Activated naive CD8-positive, alpha-beta T cell treated with anti-CD3 and anti-CD28 coated beads, Interleukin-2, amount 50 U/mL, for 16 hours (primary cell): ENCODE measurements at regions not wholly inside any gene's neighbourhood (a gene's known extent, or its start where the extent isn't known, plus 50 kb on each side); places are given as distances from the start of the nearest gene placed in this dataset.

ENCODE experiments used
- DNase-seq: peaks from one replicate; pipeline ENCODE4 v3.0.0-alpha.2; 2020; ENCODE audit warnings: low read depth, low spot score

GRCh38 chr14:36083317-36083716 lies 93.2 kb downstream of the PTCSC3 start:
- no peak for DNase-seq

- no peak for DNase-seq
Measured at GRCh38 chr14:36078080-36078479, 98.4 kb downstream of the PTCSC3 start.

GRCh38 chr14:36076197-36076596 lies 100.3 kb downstream of the PTCSC3 start:
- no peak for DNase-seq

- DNase-seq, result no peak
Measured at GRCh38 chr14:36075203-36075602, 101.3 kb downstream of the PTCSC3 start.

- no peak for DNase-seq
Measured at GRCh38 chr14:36070720-36071043, 105.8 kb downstream of the PTCSC3 start.

GRCh38 chr14:36070031-36070719 lies 106.3 kb downstream of the PTCSC3 start:
- no peak for DNase-seq

GRCh38 chr14:36069535-36069900 lies 107.0 kb downstream of the PTCSC3 start:
- DNase-seq, result no peak

GRCh38 chr14:36068777-36069534 lies 107.6 kb downstream of the PTCSC3 start:
- no peak for DNase-seq

GRCh38 chr14:36067428-36068187 lies 108.9 kb downstream of the PTCSC3 start:
- no peak for DNase-seq

GRCh38 chr14:36066636-36067035 lies 109.9 kb downstream of the PTCSC3 start:
- no peak for DNase-seq

- DNase-seq, result no peak
Measured at GRCh38 chr14:36065831-36066230, 110.7 kb downstream of the PTCSC3 start.

- no peak for DNase-seq
Measured at GRCh38 chr14:36059531-36059930, 117.0 kb downstream of the PTCSC3 start.

GRCh38 chr14:36057452-36058116 lies 118.9 kb downstream of the PTCSC3 start:
- no peak for DNase-seq

- no peak for DNase-seq
Measured at GRCh38 chr14:36056845-36057244, 119.7 kb downstream of the PTCSC3 start.

GRCh38 chr14:36055681-36056225 lies 120.8 kb downstream of the PTCSC3 start:
- no peak for DNase-seq

- no peak for DNase-seq
Measured at GRCh38 chr14:36055052-36055378, 121.5 kb downstream of the PTCSC3 start.

GRCh38 chr14:36054353-36055051 lies 122.0 kb downstream of the PTCSC3 start:
- no peak for DNase-seq

GRCh38 chr14:36052681-36053080 lies 123.8 kb downstream of the PTCSC3 start:
- DNase-seq, result no peak

GRCh38 chr14:36052063-36052462 lies 124.5 kb downstream of the PTCSC3 start:
- DNase-seq, result no peak

GRCh38 chr14:36048667-36049066 lies 127.9 kb downstream of the PTCSC3 start:
- no peak for DNase-seq

- no peak for DNase-seq
Measured at GRCh38 chr14:36047912-36048311, 128.6 kb downstream of the PTCSC3 start.
